ENCODE measurements at regions not wholly inside any gene's neighbourhood (a gene's known extent, or its start where the extent isn't known, plus 50 kb on each side); places are given as distances from the start of the nearest gene placed in this dataset.

GRCh38 chr2:223701761-223702160, 99.6 kb upstream of the SCG2 start:
- Mint-ChIP-seq H3K27me3 (ENCODE audit: insufficient read depth) (peaks cover 3% of the 10 kb centered on the region), H3K4me1 (ENCODE audit: low read depth) (peaks cover 17% of the 10 kb centered on the region), H3K36me3 (ENCODE audit: low read depth) (no peaks in the 10 kb centered on the region), H3K9me3 (no peaks in the 10 kb centered on the region), H3K27ac (no peak overlapping the region), H3K4me3 (no peak overlapping the region)
- no peak for DNase-seq (ENCODE audit: low spot score)
- intact Hi-C loops (cut with micrococcal nuclease), result no loop called here

- Mint-ChIP-seq H3K4me3 (no peak overlapping the region), H3K36me3 (ENCODE audit: low read depth) (no peaks in the 10 kb centered on the region), H3K27ac (no peak overlapping the region), H3K27me3 (ENCODE audit: insufficient read depth) (peaks cover 3% of the 10 kb centered on the region), H3K4me1 (ENCODE audit: low read depth) (peaks cover 17% of the 10 kb centered on the region), H3K9me3 (no peaks in the 10 kb centered on the region)
- DNase-seq (ENCODE audit: low spot score), result no peak
- intact Hi-C loops (cut with micrococcal nuclease), result no loop called here
Measured at GRCh38 chr2:223700221-223700620, 98.1 kb upstream of the SCG2 start.

- intact Hi-C loops (cut with micrococcal nuclease), result loop anchor here (10.0 kb wide), 1 partner anchor 247 kb away; the partner anchor contains the start of gene WDFY1
- Mint-ChIP-seq H3K9me3 (no peaks in the 10 kb centered on the region), H3K27me3 (ENCODE audit: insufficient read depth) (peaks cover 3% of the 10 kb centered on the region)
Measured at GRCh38 chr2:223697892-223698645, 95.9 kb upstream of the SCG2 start.

GRCh38 chr2:223697316-223697891, 95.2 kb upstream of the SCG2 start:
- Mint-ChIP-seq H3K4me1 (ENCODE audit: low read depth) (peaks cover 17% of the 10 kb centered on the region), H3K4me3 (no peak overlapping the region), H3K27me3 (ENCODE audit: insufficient read depth) (peaks cover 3% of the 10 kb centered on the region), H3K36me3 (ENCODE audit: low read depth) (no peaks in the 10 kb centered on the region), H3K27ac (no peak overlapping the region), H3K9me3 (no peaks in the 10 kb centered on the region)
- no peak for DNase-seq (ENCODE audit: low spot score)
- intact Hi-C loops (cut with micrococcal nuclease), result loop anchor here (10.0 kb wide), 1 partner anchor 247 kb away; the partner anchor contains the start of gene WDFY1

More at GRCh38 chr2:223697892-223698645, 95.9 kb upstream of the SCG2 start:
- Mint-ChIP-seq H3K4me1 (ENCODE audit: low read depth) (peaks cover 17% of the 10 kb centered on the region), H3K36me3 (ENCODE audit: low read depth) (no peaks in the 10 kb centered on the region), H3K27ac (no peak overlapping the region), H3K4me3 (no peak overlapping the region)
- no peak for DNase-seq (ENCODE audit: low spot score)

GRCh38 chr2:223696719-223697118, 94.6 kb upstream of the SCG2 start:
- H3K27me3 Mint-ChIP-seq (ENCODE audit: insufficient read depth), result peaks cover 9% of the 10 kb centered on the region
- H3K9me3 Mint-ChIP-seq, result no peaks in the 10 kb centered on the region
- H3K27ac Mint-ChIP-seq, result no peak overlapping the region
- no peaks in the 10 kb centered on the region for H3K36me3 Mint-ChIP-seq (ENCODE audit: low read depth)
- H3K4me3 Mint-ChIP-seq, result no peak overlapping the region
- peaks cover 17% of the 10 kb centered on the region for H3K4me1 Mint-ChIP-seq (ENCODE audit: low read depth)
- intact Hi-C loops (cut with micrococcal nuclease), result loop anchor here (10.0 kb wide), 1 partner anchor 248 kb away; the partner anchor contains the start of gene WDFY1
- DNase-seq (ENCODE audit: low spot score), result no peak

- Mint-ChIP-seq H3K4me3 (no peak overlapping the region), H3K9me3 (no peaks in the 10 kb centered on the region), H3K4me1 (ENCODE audit: low read depth) (no peaks in the 10 kb centered on the region), H3K27ac (no peak overlapping the region), H3K36me3 (ENCODE audit: low read depth) (no peaks in the 10 kb centered on the region), H3K27me3 (ENCODE audit: insufficient read depth) (peaks cover 12% of the 10 kb centered on the region)
- intact Hi-C loops (cut with micrococcal nuclease), result loop anchor here (10.0 kb wide), 1 partner anchor 252 kb away; the partner anchor contains the start of gene WDFY1
- DNase-seq (ENCODE audit: low spot score), result no peak
Measured at GRCh38 chr2:223692191-223692947, 90.2 kb upstream of the SCG2 start.

- Mint-ChIP-seq H3K4me1 (ENCODE audit: low read depth) (no peaks in the 10 kb centered on the region), H3K4me3 (no peak overlapping the region), H3K9me3 (no peaks in the 10 kb centered on the region), H3K27ac (no peak overlapping the region), H3K36me3 (ENCODE audit: low read depth) (no peaks in the 10 kb centered on the region), H3K27me3 (ENCODE audit: insufficient read depth) (peaks cover 14% of the 10 kb centered on the region)
- intact Hi-C loops (cut with micrococcal nuclease), result no loop called here
- DNase-seq (ENCODE audit: low spot score), result no peak
Measured at GRCh38 chr2:223688094-223688835, 86.1 kb upstream of the SCG2 start.

- intact Hi-C loops (cut with micrococcal nuclease), result no loop called here
- no peaks in the 10 kb centered on the region for H3K36me3 Mint-ChIP-seq (ENCODE audit: low read depth)
- H3K9me3 Mint-ChIP-seq, result no peaks in the 10 kb centered on the region
Measured at GRCh38 chr2:223681125-223681524, 79.0 kb upstream of the SCG2 start.

GRCh38 chr2:223674998-223675609, 72.9 kb upstream of the SCG2 start:
- H3K27ac Mint-ChIP-seq, result no peak overlapping the region
- no peaks in the 10 kb centered on the region for H3K4me1 Mint-ChIP-seq (ENCODE audit: low read depth)
- no peak for DNase-seq (ENCODE audit: low spot score)
- H3K4me3 Mint-ChIP-seq, result no peak overlapping the region
- intact Hi-C loops (cut with micrococcal nuclease), result no loop called here
- H3K9me3 Mint-ChIP-seq, result no peaks in the 10 kb centered on the region
- no peaks in the 10 kb centered on the region for H3K36me3 Mint-ChIP-seq (ENCODE audit: low read depth)
- H3K27me3 Mint-ChIP-seq (ENCODE audit: insufficient read depth), result peaks cover 4% of the 10 kb centered on the region

More at GRCh38 chr2:223681125-223681524, 79.0 kb upstream of the SCG2 start:
- DNase-seq (ENCODE audit: low spot score), result no peak
- Mint-ChIP-seq H3K4me3 (no peak overlapping the region), H3K27me3 (ENCODE audit: insufficient read depth) (peaks cover 7% of the 10 kb centered on the region), H3K27ac (no peak overlapping the region), H3K4me1 (ENCODE audit: low read depth) (no peaks in the 10 kb centered on the region)

GRCh38 chr2:223669453-223670225, 67.5 kb upstream of the SCG2 start:
- no peak for DNase-seq (ENCODE audit: low spot score)
- H3K4me3 Mint-ChIP-seq, result no peak overlapping the region
- no peaks in the 10 kb centered on the region for H3K9me3 Mint-ChIP-seq
- no peak overlapping the region for H3K27ac Mint-ChIP-seq
- intact Hi-C loops (cut with micrococcal nuclease), result no loop called here
- peaks cover 4% of the 10 kb centered on the region for H3K27me3 Mint-ChIP-seq (ENCODE audit: insufficient read depth)
- no peaks in the 10 kb centered on the region for H3K4me1 Mint-ChIP-seq (ENCODE audit: low read depth)
- no peaks in the 10 kb centered on the region for H3K36me3 Mint-ChIP-seq (ENCODE audit: low read depth)

GRCh38 chr2:223668302-223668998, 66.3 kb upstream of the SCG2 start:
- Mint-ChIP-seq H3K4me3 (no peak overlapping the region), H3K27ac (no peak overlapping the region), H3K9me3 (no peaks in the 10 kb centered on the region), H3K4me1 (ENCODE audit: low read depth) (no peaks in the 10 kb centered on the region), H3K27me3 (ENCODE audit: insufficient read depth) (peaks cover 4% of the 10 kb centered on the region), H3K36me3 (ENCODE audit: low read depth) (no peaks in the 10 kb centered on the region)
- intact Hi-C loops (cut with micrococcal nuclease), result no loop called here
- no peak for DNase-seq (ENCODE audit: low spot score)
